Neural cell (in vitro differentiated cells): ENCODE measurements at regions not wholly inside any gene's neighbourhood (a gene's known extent, or its start where the extent isn't known, plus 50 kb on each side); places are given as distances from the start of the nearest gene placed in this dataset.

ENCODE experiments used
- CTCF ChIP-seq: fragments of 450-650 bp; IDR thresholded peaks from 2 replicates; pipeline ENCODE4 v1.5.1; 2014; ENCODE audit warnings: antibody characterized with exemption, mild to moderate bottlenecking, moderate library complexity; ENCODE audit not compliant: poor library complexity, severe bottlenecking
- EZH2 ChIP-seq: fragments of 200-600, 300-800 bp; shearing (Covaris generic), sonication (generic); IDR thresholded peaks from 2 replicates; pipeline ENCODE4 v1.6.1; 2014; ENCODE audit warnings: antibody characterized with exemption, low read length, borderline replicate concordance, mild to moderate bottlenecking; ENCODE audit not compliant: insufficient read depth, poor library complexity, severe bottlenecking
- MXI1 ChIP-seq: fragments of 450-650 bp; conservative IDR thresholded peaks from 2 replicates; pipeline ENCODE4 v1.6.1; 2014; ENCODE audit warnings: antibody characterized with exemption, mild to moderate bottlenecking; ENCODE audit not compliant: poor library complexity, severe bottlenecking
- POLR2AphosphoS5 ChIP-seq: IDR thresholded peaks from 2 replicates; pipeline ENCODE4 v1.6.1; 2012

GRCh38 chr21:15233611-15234010 lies 168.8 kb upstream of the NRIP1 start:
- TF ChIP-seq EZH2, result no peak
- no peak for TF ChIP-seq CTCF
- TF ChIP-seq MXI1, result no peak
- TF ChIP-seq POLR2AphosphoS5, result no peak
